Breast epithelium (tissue), 4 donors: ENCODE measurements at regions not wholly inside any gene's neighbourhood (a gene's known extent, or its start where the extent isn't known, plus 50 kb on each side); places are given as distances from the start of the nearest gene placed in this dataset.

Source experiments
- DNase-seq, 2 donors: peaks; one replicate each; pipeline ENCODE4 v3.0.0-alpha.2; 2019; ENCODE audit warnings: low spot score in 2 of 2
- H3K27ac ChIP-seq, 2 donors: fragments of 200-600 bp; sonication (generic) in 1 of 2; one replicate each; pipeline ENCODE4 v1.5.1; 2016 to 2019; ENCODE audit warnings: mild to moderate bottlenecking in 1 of 2
- H3K27me3 ChIP-seq, 2 donors: fragments of 200-600 bp; sonication (generic) in 1 of 2; one replicate each; pipeline versions ENCODE4 v1.5.1 to v1.6.0; 2017 to 2019; ENCODE audit warnings: control low read depth in 1 of 2, mild to moderate bottlenecking in 1 of 2
- H3K36me3 ChIP-seq: fragments of 200-600 bp; one replicate; pipeline ENCODE4 v1.5.1; 2019
- H3K4me1 ChIP-seq, 2 donors: fragments of 200-600 bp; sonication (generic); one replicate each; pipeline ENCODE4 v1.5.1; 2016 to 2019; ENCODE audit warnings: control low read depth in 1 of 2
- H3K4me3 ChIP-seq, 3 donors: fragments of 200-600 bp; sonication (generic); 1 replicate in 2 of 3; 2 replicates in 1 of 3; pipeline ENCODE4 v1.5.1; 2016 to 2019; ENCODE audit warnings: mild to moderate bottlenecking in 3 of 3, moderate library complexity in 2 of 3
- H3K9me3 ChIP-seq, 2 donors: fragments of 200-600 bp; sonication (generic) in 1 of 2; one replicate each; pipeline ENCODE4 v1.5.1; 2016 to 2019; ENCODE audit warnings: control low read depth in 1 of 2
- CTCF ChIP-seq, 3 donors: fragments of 450-650 bp; IDR thresholded peaks; one replicate each; pipeline ENCODE4 v1.5.1; 2016 to 2017; ENCODE audit warnings: antibody characterized with exemption in 3 of 3, mild to moderate bottlenecking in 3 of 3, moderate library complexity in 3 of 3
- POLR2A ChIP-seq: fragments of 450-650 bp; IDR thresholded peaks from one replicate; pipeline ENCODE4 v1.6.1; 2016; ENCODE audit warnings: antibody characterized with exemption, mild to moderate bottlenecking, moderate library complexity
- POLR2AphosphoS5 ChIP-seq, 3 donors: sonication (generic); formaldehyde crosslinking; IDR thresholded peaks; one replicate each; pipeline ENCODE4 v1.6.1; 2017; ENCODE audit warnings: antibody characterized with exemption in 3 of 3
- intact Hi-C: fragments of 100-400 bp; cut with DNase I; formaldehyde crosslinking; loops from one replicate; pipeline ENCODE4 v1.15.1; 2023; ENCODE audit warnings: low total_unique reads

- Histone ChIP-seq H3K4me1 (no peaks in the 10 kb centered on the region), H3K36me3 (no peaks in the 10 kb centered on the region), H3K4me3 (no peak overlapping the region), H3K9me3 (no peaks in the 10 kb centered on the region), H3K27me3 (no peaks in the 10 kb centered on the region), H3K27ac (no peak overlapping the region)
- TF ChIP-seq POLR2AphosphoS5 (IDR thresholded peaks at IDR 0.05) (no peak), CTCF (IDR thresholded peaks at IDR 0.05) (no peak), POLR2A (no peak)
- no peak for DNase-seq
- intact Hi-C loops, result no loop called here
Measured at GRCh38 chr1:214202992-214203391, 78.0 kb upstream of the SMYD2 start.

- no peak for DNase-seq
- Histone ChIP-seq H3K27ac (no peak overlapping the region), H3K4me3 (no peak overlapping the region), H3K27me3 (no peaks in the 10 kb centered on the region), H3K4me1 (no peaks in the 10 kb centered on the region), H3K9me3 (no peaks in the 10 kb centered on the region), H3K36me3 (no peaks in the 10 kb centered on the region)
- no peak for TF ChIP-seq POLR2AphosphoS5 (IDR thresholded peaks at IDR 0.05)
- no peak for TF ChIP-seq CTCF (IDR thresholded peaks at IDR 0.05)
- TF ChIP-seq POLR2A, result no peak
- intact Hi-C loops, result no loop called here
Measured at GRCh38 chr1:214205053-214205452, 75.9 kb upstream of the SMYD2 start.

- TF ChIP-seq POLR2A (no peak), POLR2AphosphoS5 (IDR thresholded peaks at IDR 0.05) (no peak), CTCF (IDR thresholded peaks at IDR 0.05) (no peak)
- H3K4me1 ChIP-seq, result no peaks in the 10 kb centered on the region
- no peak overlapping the region for H3K4me3 ChIP-seq
- no peaks in the 10 kb centered on the region for H3K9me3 ChIP-seq
- intact Hi-C loops, result no loop called here
- H3K27me3 ChIP-seq, result no peaks in the 10 kb centered on the region
- DNase-seq, result no peak
- no peak overlapping the region for H3K27ac ChIP-seq
- H3K36me3 ChIP-seq, result no peaks in the 10 kb centered on the region
Measured at GRCh38 chr1:214208460-214208859, 72.5 kb upstream of the SMYD2 start.

- no peaks in the 10 kb centered on the region for H3K4me1 ChIP-seq
- H3K9me3 ChIP-seq, result no peaks in the 10 kb centered on the region
- DNase-seq, result no peak
- no peak for TF ChIP-seq POLR2AphosphoS5 (IDR thresholded peaks at IDR 0.05)
- no peak for TF ChIP-seq POLR2A
- TF ChIP-seq CTCF (IDR thresholded peaks at IDR 0.05), result no peak
- no peaks in the 10 kb centered on the region for H3K27me3 ChIP-seq
- H3K27ac ChIP-seq, result no peak overlapping the region
- no peaks in the 10 kb centered on the region for H3K36me3 ChIP-seq
- intact Hi-C loops, result no loop called here
- H3K4me3 ChIP-seq, result no peak overlapping the region
Measured at GRCh38 chr1:214209260-214209808, 71.6 kb upstream of the SMYD2 start.

- Histone ChIP-seq H3K9me3 (no peaks in the 10 kb centered on the region), H3K4me3 (no peak overlapping the region), H3K36me3 (no peaks in the 10 kb centered on the region), H3K4me1 (no peaks in the 10 kb centered on the region), H3K27me3 (no peaks in the 10 kb centered on the region), H3K27ac (no peak overlapping the region)
- no peak for TF ChIP-seq POLR2A
- TF ChIP-seq POLR2AphosphoS5 (IDR thresholded peaks at IDR 0.05), result no peak
- TF ChIP-seq CTCF (IDR thresholded peaks at IDR 0.05), result no peak
- no peak for DNase-seq
- intact Hi-C loops, result loop anchor here (5.0 kb wide), 1 partner anchor 339 kb away; the partner anchor contains the start of gene PTPN14
Measured at GRCh38 chr1:214213136-214213535, 67.8 kb upstream of the SMYD2 start.
